AG04450 (cell line): ENCODE measurements at regions not wholly inside any gene's neighbourhood (a gene's known extent, or its start where the extent isn't known, plus 50 kb on each side); places are given as distances from the start of the nearest gene placed in this dataset.
"Not testable (repeated sequence)": the region's sequence is repeated elsewhere in the genome, so short reads cannot be mapped to it uniquely, and the experiment has no call there.

Experiments used
- CTCF ChIA-PET: fragments of 300-600, 350-600 bp; formaldehyde crosslinking; extraction: SDS; loops from one replicate; lab custom pipeline; 2022; ENCODE audit warnings: antibody characterized with exemption, inconsistent platforms; lab: Charles Lee
- POLR2A ChIA-PET: fragments of 350-600 bp; formaldehyde crosslinking; extraction: SDS; loops from one replicate; lab custom pipeline; 2021; ENCODE audit warnings: antibody characterized with exemption, inconsistent platforms; lab: Yijun Ruan, JAX
- DNase-seq: peaks from one replicate; pipeline ENCODE4 v3.0.0-alpha.2; 2011; ENCODE audit warnings: low read depth, low spot score
- H3K27ac ChIP-seq: one replicate; pipeline ENCODE4 v1.5.1; 2012; ENCODE audit warnings: low read depth, low read length, control low read depth
- H3K27me3 ChIP-seq: one replicate; pipeline ENCODE4 v1.6.0; 2012; ENCODE audit warnings: low read length; ENCODE audit not compliant: control insufficient read depth, insufficient read depth
- H3K4me3 ChIP-seq: 2 replicates; pipeline ENCODE4 v1.5.1; 2011; ENCODE audit warnings: mild to moderate bottlenecking, low read depth, low read length, control low read depth
- H3K9me3 ChIP-seq: 2 replicates; pipeline ENCODE4 v1.5.1; 2012; ENCODE audit warnings: low read length; ENCODE audit not compliant: control insufficient read depth, insufficient read depth
- CTCF ChIP-seq: IDR thresholded peaks from 2 replicates; pipeline ENCODE4 v1.5.1; 2011; ENCODE audit warnings: low read depth, low read length, control low read depth, inconsistent platforms

DNA sequence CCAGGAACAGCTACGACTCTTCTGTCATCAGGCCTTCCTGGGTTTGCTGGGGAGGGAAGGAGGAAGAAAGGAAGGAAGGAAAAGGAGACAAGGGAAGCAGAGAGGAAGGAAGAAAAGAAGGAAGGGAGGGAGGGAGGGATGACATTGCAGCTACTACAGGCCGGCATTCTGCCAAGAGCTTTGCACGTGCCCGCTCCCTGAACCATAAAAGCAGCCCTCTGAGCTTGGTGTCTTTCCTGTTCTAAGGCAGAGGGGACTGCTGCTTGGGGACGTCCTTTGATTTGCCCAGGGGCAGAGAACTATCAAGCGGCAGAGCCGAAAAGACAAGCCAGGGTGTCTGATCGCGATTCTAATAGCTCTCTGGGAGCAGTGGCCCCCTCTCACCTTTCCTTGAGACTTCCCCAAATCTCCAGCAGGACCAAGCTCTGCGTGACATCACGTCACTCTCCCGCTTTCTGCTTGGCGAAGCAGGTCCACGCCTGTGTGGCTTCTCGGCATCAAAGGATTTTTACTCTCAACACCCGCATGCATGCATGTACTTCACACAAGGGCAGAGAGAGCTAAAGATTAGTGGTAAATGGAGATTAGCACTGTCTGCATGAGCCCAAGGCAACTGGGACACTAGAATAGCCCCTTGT lies 167.8 kb upstream of the AUTS2 start:
- TF ChIP-seq CTCF = no peak
- POLR2A ChIA-PET = no interaction called here
- H3K27ac ChIP-seq = no peak overlapping the region
- no peak for DNase-seq
- H3K9me3 ChIP-seq = peaks cover 47% of the 10 kb centered on the region
- H3K27me3 ChIP-seq = no peaks in the 10 kb centered on the region
- H3K4me3 ChIP-seq = no peak overlapping the region
- CTCF ChIA-PET = no interaction called here

GRCh38 chr7:69431626-69432025 lies 166.6 kb upstream of the AUTS2 start:
- Histone ChIP-seq H3K27me3 (no peaks in the 10 kb centered on the region), H3K4me3 (no peak overlapping the region), H3K9me3 (peaks cover 52% of the 10 kb centered on the region), H3K27ac (no peak overlapping the region)
- no peak for TF ChIP-seq CTCF
- no peak for DNase-seq
- POLR2A ChIA-PET = no interaction called here
- CTCF ChIA-PET = no interaction called here

GRCh38 chr7:69432276-69432675 lies 166.0 kb upstream of the AUTS2 start:
- POLR2A ChIA-PET, DNase-seq, H3K27me3 ChIP-seq, H3K4me3 ChIP-seq, H3K27ac ChIP-seq, CTCF ChIA-PET: not testable (repeated sequence)
- H3K9me3 ChIP-seq = peaks cover 52% of the 10 kb centered on the region

- TF ChIP-seq CTCF = no peak
- ChIA-PET POLR2A (no interaction called here), CTCF (no interaction called here)
- H3K9me3 ChIP-seq = peaks cover 52% of the 10 kb centered on the region
- no peak overlapping the region for H3K27ac ChIP-seq
- H3K4me3 ChIP-seq = no peak overlapping the region
- H3K27me3 ChIP-seq = no peaks in the 10 kb centered on the region
- DNase-seq = no peak
Measured at GRCh38 chr7:69433081-69433480, 165.2 kb upstream of the AUTS2 start.

DNA sequence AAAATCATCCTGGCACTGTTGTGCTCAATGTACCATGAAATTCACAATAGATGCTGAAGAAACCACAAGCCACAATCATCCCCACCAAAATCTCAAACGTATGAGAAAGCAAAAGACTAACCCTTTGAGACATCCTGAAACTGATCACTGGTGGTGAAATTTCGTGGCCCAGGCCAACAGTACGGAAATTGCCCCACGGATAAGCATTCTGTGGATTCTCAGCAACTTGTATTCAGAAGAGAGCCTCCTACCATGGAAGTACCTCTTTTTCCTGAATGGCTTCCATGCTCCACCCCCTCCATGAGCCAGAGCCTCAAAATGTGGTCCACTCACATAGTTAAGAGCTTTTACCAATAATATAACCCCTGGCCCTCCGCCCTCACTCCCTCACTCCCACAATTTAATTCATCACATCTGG lies 163.9 kb upstream of the AUTS2 start:
- peaks cover 50% of the 10 kb centered on the region for H3K9me3 ChIP-seq
- CTCF ChIA-PET = no interaction called here
- H3K4me3 ChIP-seq = no peak overlapping the region
- H3K27me3 ChIP-seq = no peaks in the 10 kb centered on the region
- no peak for DNase-seq
- POLR2A ChIA-PET = no interaction called here
- no peak overlapping the region for H3K27ac ChIP-seq
- no peak for TF ChIP-seq CTCF

GRCh38 chr7:69435711-69436110 lies 162.6 kb upstream of the AUTS2 start:
- CTCF ChIA-PET = no interaction called here
- no peak for DNase-seq
- Histone ChIP-seq H3K9me3 (peaks cover 43% of the 10 kb centered on the region), H3K27ac (no peak overlapping the region), H3K4me3 (no peak overlapping the region), H3K27me3 (no peaks in the 10 kb centered on the region)
- TF ChIP-seq CTCF = no peak
- POLR2A ChIA-PET = interaction anchor here (0.5 kb wide), 1 partner anchor 138 kb away, joined by 10 read pairs; no protein-coding TSS in a partner anchor
